ENCODE measurements at regions not wholly inside any gene's neighbourhood (a gene's known extent, or its start where the extent isn't known, plus 50 kb on each side); places are given as distances from the start of the nearest gene placed in this dataset.

GRCh38 chr5:107216587-107216986 lies 454.1 kb downstream of the EFNA5 start:
- no peak for DNase-seq (ENCODE audit: low spot score)

DNA sequence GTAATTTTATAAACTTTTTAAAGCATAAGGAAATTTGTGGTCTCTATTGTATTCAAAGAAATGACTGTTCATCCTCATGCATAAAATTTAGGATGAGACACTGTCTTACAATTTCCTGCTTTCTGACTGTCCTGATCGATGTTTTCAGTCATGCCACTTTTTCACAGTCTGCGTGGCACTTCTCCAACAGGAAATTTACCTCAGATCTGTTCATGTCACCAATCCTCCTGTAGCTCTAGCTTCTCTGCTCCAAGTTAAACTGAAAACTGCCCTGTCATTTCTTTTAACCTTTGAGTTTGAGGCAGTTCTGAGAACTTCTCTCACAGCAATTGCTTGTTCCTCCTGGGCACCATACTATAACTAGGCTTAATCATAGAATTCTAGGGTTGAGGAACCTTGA lies 455.1 kb downstream of the EFNA5 start:
- DNase-seq (ENCODE audit: low spot score): no peak

DNA sequence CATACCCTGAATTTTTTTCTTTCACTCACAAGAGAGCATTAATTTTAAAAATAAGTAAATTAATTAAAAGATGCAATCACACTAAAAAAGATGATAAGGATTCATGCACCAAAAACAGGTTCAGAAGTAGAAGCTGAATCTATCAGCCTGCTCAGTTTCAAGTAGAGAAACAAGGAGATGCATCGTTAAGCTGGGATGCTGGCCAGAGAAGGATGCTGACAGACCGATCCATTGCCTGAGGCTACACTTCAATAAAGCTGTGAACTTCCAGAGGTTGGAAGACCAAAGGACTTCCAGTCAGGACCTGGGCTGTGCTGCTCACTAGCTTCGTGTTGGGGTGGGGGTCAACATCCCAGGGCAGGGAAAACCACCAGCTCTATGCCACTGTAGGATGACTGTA lies 457.7 kb downstream of the EFNA5 start:
- no peak for DNase-seq (ENCODE audit: low spot score)

DNA sequence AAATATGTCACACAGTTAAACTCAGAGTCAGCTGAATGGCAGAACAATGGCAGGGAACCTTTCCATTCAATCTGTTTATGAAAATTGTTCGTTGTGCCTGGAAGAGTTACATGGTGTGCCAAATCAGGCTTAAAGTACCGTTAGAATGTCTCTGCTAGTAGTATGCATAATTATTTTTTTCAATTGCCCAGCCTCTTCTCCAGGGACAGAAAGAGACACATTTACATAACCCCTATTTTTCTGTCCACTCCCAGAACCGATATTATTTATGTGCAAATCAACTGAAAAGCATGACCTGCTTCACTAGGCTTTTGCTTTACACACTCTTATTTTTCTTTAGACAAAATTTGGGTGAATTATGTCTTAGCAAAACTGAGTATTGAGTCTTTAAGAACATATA lies 459.1 kb downstream of the EFNA5 start:
- DNase-seq (ENCODE audit: low spot score): no peak

GRCh38 chr5:107208867-107209266 lies 461.9 kb downstream of the EFNA5 start:
- DNase-seq (ENCODE audit: low spot score): no peak

- no peak for DNase-seq (ENCODE audit: low spot score)
Measured at GRCh38 chr5:107204413-107204812, 466.3 kb downstream of the EFNA5 start.

DNA sequence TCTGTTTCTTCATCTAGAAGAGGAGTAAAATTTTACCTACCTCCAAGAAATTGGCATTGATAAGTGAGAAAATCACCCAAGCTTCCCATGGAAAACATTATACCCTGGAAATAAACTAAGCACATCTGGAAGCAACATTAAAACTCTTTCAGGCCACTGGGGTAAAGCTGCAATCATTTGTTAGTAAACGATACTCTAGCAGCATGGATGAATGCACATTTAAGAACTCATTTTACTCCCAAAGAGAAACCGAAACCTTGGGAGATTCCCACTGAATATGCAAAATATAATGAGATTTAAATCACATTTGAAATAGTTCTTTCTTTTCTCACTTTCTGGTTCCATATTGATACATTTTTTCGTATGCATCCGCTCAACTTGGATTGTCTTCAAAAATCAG lies 467.5 kb downstream of the EFNA5 start:
- DNase-seq (ENCODE audit: low spot score): no peak

GRCh38 chr5:107199756-107200155 lies 471.0 kb downstream of the EFNA5 start:
- DNase-seq (ENCODE audit: low spot score): no peak

- no peak for DNase-seq (ENCODE audit: low spot score)
Measured at GRCh38 chr5:107196500-107197059, 474.2 kb downstream of the EFNA5 start.

- DNase-seq (ENCODE audit: low spot score): no peak
Measured at GRCh38 chr5:107195890-107196395, 474.8 kb downstream of the EFNA5 start.

GRCh38 chr5:107184871-107185270 lies 485.9 kb downstream of the EFNA5 start:
- DNase-seq (ENCODE audit: low spot score): no peak

DNA sequence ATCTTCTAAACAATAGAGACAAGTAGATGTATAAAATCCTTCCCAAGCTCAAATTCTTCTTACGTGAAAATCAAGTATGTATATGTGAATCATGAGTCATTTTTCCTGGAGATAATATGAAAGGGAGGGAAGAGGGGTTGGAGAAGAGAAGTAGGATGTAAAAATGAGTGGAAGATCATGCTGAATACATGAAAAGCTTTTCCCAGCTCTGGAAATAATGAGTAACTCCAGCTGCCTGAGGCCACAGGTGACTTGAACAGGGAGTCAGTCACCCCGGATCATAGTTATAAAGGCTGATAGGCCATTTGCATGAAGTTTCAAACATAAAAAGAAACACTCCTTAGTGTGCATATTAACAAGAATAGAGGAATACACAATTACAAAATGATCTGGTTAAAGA lies 486.7 kb downstream of the EFNA5 start:
- DNase-seq (ENCODE audit: low spot score): no peak

GRCh38 chr5:107170620-107171019 lies 500.1 kb downstream of the EFNA5 start:
- DNase-seq (ENCODE audit: low spot score): no peak

GRCh38 chr5:107169867-107170266 lies 500.9 kb downstream of the EFNA5 start:
- DNase-seq (ENCODE audit: low spot score): no peak

DNA sequence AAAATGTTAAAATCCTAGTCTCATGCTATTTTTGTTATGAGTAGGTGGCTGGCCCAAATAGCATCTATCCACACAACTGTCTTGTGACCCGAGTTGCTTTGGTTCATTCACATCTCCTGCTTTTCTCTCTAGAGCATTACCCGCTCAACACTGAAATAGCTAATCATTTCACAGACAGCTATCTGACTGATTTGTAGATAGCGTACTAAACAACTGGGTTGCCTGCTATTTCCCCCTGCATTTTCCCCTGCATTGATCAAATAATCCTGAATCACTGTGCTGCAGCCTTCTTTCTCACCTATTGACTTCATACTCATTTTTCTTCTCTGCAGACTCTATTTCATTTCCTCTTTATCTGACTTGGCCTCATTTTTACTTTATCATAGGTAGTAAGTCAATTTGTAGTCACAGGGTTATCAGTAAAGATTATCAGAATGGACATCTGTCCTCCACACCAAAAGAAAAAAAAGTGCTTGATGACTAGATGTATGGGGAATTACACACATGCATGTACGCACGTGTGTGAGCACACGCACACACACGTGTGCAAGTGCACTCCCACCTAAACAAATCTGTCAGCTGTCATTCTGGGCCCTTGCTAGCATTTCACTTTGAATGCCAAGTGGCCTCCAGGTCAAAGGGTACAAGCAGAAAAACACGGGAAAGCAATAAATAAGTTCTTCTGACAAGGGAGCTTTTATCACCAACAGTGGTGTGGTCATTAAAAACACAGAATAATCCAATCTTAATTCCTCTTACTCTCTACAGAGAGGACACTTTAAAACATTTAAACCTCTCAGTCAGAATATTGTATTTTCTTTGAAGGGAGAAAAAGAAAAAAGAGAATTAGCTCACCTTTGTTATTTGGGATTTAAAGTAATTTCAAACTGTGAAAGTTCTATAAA lies 501.6 kb downstream of the EFNA5 start:
- DNase-seq (ENCODE audit: low spot score): no peak

DNA sequence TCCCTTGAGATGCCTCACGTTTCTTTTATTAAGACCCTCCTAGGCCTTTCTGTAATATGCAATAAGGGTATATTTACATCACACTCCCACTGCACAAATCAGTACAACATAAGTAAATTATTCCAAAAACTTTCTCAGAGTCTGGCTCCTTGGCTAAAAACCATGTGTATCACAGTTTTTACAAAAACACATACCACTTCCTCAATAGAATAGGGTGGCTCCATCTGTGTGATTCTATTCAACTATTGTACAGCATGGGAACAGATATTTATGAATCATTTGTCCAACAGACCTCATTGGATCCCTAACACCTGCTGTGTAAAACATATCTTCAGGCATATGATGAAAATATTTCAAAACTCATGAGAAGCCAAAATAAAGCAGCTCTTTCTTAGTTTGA lies 502.7 kb downstream of the EFNA5 start:
- no peak for DNase-seq (ENCODE audit: low spot score)

DNA sequence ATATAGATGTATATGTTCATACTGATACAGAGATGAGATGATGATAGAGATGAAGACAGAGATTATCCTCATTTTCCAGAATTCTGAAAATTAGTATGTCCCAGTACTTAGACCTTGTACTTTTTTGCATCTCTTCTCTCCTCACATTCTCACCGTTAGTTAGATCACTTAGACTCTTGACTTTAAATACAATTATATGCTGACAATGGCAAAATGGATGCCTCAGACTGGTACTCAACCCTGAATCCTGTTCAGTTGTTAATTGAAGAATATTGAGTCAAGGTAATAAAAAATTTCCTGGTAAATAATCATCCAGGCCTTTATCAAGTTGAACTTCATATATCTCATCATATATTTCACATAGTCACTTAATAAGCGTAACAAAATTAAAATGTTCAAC lies 505.4 kb downstream of the EFNA5 start:
- no peak for DNase-seq (ENCODE audit: low spot score)

DNA sequence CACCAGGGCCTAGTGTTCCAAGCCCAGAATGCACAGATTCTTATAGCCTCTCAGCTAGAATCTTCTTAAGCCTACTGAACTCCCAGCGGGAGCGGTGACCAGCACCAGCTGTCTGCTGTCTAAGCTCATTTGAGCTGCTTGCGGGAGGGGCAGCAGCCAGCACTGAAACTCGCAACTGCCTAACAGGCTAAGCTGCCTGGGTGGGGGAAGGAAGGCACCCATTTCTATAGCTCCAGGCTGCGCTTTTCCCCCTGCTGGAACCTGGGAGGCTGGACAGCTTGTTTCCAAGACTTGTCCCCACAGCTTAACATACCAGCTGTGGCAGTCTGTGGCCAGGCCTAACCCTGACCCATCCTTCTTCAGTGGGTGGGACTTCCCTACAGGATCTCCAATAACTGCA lies 512.9 kb downstream of the EFNA5 start:
- DNase-seq (ENCODE audit: low spot score): no peak

DNA sequence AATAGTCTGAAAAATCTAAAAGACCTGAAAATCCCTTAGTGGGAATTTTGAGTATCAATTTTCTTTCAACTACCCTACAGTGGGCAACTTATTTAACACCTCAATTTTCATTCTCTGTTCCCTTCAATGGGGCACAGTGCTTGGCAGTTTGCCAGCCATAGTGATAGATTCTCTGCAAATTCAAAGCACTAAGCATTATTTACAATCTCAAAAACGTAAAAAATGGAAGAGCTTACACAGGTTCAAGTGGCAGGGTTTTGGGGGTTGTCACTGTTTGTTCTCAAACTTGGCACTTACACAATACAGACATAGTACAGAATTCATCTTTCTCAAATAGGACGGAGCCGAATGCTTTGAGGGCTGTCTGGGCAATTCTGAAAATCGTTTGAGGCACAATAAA lies 515.0 kb downstream of the EFNA5 start:
- no peak for DNase-seq (ENCODE audit: low spot score)

DNA sequence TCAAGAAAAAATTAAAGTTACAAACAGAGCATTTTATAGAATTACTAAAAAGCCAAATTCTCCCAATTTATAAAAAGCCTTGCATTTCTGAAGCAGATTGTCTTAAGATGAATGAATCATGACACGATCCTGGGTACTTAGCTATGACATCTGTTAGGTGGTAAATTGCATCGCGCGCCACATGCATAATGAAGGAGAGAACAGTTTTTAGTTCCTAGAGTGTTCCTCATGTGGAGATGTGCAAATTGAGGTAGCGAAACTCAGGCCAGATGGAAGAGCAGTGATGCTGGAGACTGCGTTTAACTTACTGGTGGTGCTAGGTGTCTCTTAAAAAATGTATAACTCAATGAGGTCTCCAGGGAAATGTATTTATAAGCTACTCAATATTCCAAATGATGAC lies 516.1 kb downstream of the EFNA5 start:
- no peak for DNase-seq (ENCODE audit: low spot score)

DNA sequence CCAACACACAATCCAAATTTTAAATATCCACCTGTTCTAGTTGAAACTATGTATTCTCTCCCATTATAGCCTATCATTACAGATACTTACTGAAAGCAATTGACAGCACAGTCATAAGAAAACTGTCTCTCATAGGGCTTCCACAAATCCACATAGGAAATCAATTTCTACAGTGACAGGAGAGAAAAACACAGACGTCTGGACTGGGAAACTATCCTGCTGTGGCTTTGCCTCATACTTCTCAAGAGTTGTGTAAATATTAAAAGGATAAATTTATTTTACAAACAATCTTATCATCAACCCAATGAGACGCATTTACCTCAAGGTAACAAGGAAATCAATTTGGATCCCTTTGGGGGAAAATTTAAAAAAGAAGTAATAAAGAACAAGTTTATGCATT lies 517.5 kb downstream of the EFNA5 start:
- no peak for DNase-seq (ENCODE audit: low spot score)

GRCh38 chr5:107149243-107150005 lies 521.3 kb downstream of the EFNA5 start:
- no peak for DNase-seq (ENCODE audit: low spot score)

DNA sequence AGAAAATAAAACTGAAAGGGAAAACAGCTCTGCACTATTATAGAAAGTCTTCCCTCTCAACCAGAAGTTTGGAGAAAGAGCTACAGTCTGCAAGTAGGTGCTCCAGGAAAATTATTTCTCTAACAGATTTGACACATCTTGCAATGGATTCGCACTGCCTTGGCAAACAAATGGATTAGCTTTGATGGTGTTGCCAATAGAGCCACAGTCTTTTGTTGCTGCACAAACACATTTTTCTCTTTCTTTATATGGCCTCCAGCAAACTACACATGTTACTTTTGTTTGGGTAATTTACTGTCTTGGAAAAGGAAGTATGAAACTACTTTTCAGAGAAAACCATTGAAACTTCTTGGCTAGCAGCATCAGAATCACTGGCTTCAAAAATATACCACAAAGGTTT lies 523.1 kb downstream of the EFNA5 start:
- DNase-seq (ENCODE audit: low spot score): no peak

Data from hematopoietic multipotent progenitor cell treated with erythropoietin and hydrocortisone succinate and interleukin-3 and kit ligand, for 17 days (in vitro differentiated cells).